HG02642 (cell line): ENCODE measurements at regions not wholly inside any gene's neighbourhood (a gene's known extent, or its start where the extent isn't known, plus 50 kb on each side); places are given as distances from the start of the nearest gene placed in this dataset.
"Not testable (repeated sequence)": the region's sequence is repeated elsewhere in the genome, so short reads cannot be mapped to it uniquely, and the experiment has no call there.

Source experiments
- ATAC-seq: cut with Tn5 transposase; IDR thresholded peaks from one replicate; pipeline ENCODE4 v1.9.1; 2021; ENCODE audit warnings: mild to moderate bottlenecking; ENCODE audit not compliant: unreplicated experiment, poor library complexity

DNA sequence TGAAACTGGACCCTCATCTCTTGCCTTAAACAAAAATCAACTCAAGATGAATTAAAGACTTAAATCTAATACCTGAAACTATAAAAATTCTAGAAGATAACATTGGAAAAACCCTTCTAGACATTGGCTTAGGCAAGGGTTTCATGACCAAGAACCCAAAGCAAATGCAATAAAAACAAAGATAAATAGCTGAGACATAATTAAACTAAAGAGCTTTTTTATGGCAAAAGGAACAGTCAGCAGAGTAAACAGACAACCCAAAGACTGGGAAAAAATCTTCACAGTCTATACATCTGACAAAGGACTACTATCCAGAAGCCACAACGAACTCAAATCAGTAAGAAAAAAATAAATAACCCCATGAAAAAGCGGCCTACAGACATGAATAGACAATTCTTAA lies 446.9 kb upstream of the TRPC7 start:
- not testable (repeated sequence) for ATAC-seq

DNA sequence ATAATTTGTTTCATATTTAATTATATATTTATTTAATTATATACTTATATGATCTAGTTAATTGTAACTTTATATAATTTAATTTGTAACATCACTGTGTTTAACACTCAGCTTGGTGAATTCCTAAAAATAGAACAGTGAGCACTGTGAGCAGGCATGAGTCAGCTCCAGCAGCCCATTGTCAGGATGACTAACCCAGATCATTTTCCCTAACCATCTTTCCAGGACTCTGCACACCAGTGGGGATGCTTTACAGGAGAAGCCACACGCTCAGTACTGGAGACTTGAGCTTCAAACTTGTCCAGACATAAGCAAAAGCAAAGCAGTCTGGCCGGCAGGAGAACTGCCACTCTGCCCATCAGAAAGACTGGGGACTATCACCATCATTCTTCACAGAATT lies 446.2 kb upstream of the TRPC7 start:
- no peak for ATAC-seq

DNA sequence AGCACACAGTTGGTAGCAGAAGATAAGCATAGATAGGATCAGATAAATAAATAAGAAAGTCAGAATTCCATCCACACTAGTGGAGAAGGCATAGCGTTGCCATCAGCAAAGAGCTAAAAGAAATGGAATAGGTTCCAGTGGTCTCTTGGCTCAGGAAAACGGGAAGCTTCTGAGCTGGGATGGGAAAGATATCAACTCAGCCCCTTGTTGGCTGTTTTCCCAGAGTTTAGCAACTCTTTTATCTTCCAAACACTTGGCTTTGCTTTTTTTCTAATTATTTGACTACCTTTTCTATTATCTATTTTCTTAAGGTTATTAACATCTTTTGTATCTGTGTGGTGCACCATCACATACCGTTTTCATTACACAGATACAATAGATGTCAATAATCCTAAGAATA lies 445.7 kb upstream of the TRPC7 start:
- ATAC-seq: no peak

DNA sequence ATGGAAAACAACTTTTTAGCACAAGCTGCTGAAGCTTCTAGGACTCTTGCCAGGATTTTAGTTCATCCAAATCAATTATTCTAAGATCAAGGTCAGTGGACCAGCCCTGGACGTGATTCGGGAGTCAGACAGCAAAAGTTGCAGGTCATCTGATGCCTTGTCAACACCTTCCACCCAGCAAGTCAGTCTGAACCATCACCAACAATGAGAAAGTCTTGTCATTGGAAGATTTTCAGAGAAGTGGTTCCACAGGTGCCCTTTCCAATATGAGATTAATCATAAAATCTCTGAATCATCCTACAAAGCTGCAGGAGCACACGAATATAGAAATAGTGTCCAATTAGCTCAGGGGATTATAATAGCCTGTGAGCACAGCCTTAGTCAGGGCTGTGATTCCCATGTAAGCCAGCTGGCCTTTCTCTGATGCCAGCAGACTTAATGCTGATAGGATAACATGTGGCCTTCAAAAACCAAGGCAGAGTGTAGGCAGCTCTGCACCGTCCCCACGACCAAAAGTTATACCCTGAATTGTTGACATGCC lies 445.0 kb upstream of the TRPC7 start:
- no peak for ATAC-seq

DNA sequence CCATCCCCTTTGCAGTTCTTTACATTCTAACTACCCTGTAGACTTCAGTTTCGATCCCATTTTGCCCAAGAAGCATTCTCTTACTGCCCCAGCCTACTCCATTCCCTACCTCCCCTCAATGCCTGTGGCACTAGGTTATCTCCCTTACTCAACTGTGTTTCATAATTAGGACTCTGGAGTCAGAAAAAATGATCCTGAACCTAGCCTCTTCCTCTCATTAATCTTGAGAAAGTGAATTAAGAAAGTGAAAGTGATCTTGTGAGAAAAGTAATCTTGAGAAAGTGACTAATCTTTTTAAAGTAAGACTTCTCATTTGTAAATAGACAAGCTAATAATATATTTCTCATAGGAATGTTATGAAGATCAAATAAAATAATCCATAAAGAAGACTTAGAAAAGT lies 444.0 kb upstream of the TRPC7 start:
- no peak for ATAC-seq

DNA sequence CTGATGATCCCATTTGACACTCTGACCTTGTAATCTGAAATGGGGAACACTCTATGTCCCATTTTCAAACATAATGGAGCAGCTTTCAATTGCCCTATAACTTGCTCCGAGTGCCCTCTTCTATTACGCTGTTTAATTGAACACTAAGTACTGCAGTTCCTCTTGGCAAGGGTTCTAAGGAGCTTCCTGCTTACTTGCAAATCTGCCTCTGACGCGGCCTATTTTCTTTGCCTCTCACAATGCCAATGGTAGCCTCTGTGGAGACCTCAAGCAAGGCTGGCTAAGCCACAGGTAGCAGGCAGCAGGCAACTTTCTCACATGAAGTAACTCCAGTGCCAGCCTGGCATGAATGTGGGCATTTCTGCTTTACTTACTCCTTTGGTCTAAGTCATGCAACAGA lies 443.4 kb upstream of the TRPC7 start:
- no peak for ATAC-seq

DNA sequence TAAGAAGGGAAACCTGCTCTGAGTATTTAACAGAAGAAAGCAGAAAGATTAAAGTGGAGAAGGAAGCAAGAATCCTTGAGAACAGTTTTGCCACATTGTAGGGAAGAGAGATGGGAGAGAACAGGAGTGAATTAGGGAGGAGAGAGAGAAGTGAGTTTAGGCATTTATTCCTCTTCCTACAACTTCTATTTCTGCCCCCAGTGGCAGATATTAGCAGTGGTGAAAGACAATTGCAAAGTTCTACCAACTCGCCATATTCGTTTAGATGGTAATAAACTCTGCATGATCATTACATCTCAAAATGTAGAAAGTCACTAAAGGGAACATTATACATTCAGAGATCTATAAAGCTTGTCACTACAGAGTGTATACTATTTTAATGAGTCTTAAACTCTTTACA lies 440.1 kb upstream of the TRPC7 start:
- ATAC-seq: no peak

DNA sequence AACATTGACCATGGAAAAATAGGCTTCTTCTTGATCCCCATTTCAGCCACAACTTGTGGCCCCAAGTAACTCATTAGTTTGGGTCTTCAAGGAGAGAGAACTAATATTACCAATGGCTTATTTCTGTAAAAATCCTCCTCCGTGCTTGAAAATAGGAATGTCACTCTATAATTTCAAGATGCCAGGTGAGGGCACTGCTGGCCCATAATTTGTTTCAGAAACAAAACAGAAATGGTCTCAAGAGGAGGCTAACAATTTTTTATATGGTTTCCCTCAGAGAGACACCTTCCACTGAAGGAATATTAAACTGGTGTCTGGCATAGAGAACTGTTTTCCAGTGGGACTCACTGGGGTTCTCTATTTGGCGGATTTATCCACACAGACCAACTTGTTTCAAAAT lies 437.0 kb upstream of the TRPC7 start:
- ATAC-seq: no peak

DNA sequence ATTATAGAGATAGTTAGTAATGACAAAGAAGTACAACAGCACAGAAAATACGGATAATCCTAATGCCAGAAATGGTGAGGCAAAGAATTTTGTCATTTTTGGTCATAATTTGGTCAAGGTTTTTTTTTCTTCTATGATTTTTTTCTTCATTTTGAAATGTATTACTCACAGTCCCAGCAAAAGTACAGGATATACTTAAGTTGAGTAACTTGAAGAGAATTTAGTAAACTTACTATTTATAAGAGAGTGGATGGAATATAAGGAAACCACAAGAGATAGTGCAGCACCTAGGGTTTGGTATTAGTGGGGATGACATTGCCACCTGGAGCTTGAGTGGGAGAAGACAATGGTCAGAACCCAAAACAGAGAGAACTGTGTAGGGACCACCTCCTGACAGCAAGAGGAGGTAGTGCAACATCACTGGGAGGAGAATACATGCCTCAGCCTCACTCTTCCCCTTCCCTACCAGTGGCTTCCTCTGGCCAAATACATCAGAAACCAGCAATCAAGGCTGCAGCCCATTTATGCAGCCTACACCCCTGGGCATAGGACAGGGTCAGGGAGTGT lies 434.5 kb upstream of the TRPC7 start:
- no peak for ATAC-seq

DNA sequence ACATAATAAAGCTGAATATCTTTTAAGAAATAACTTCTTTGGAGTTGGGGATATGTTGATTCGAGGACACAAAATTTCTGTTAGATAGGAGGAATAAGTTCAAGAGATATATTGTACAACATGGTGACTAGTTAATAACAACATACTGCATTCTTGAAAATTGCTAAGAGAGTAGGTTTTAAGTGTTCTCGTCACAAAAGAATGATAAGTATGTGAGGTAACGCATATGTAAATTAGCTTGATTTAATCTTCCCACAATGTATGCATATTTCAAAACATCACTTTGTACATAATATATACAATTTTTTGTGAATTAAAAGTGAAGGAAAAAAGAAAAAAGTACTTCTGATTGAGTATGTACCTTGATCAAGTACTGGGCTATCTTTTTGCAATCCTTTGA lies 428.0 kb upstream of the TRPC7 start:
- ATAC-seq: no peak

DNA sequence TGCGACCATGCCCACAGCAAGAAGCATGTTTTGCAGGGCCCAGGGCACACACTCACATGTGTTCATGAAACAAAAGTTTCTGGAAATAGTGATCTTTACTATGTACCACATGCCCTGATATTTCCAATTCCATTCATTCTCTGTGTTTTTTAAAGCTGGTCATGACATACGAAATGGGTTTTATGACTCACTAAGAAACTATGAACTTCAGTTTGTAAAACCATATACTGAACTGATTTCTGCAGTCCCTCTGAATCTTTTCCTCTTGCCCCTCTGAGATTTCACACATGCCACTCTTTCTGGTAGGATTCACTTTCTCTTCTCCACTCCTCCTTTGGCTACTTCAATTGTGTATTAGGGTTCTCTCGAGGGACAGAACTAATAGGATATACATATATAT lies 416.1 kb upstream of the TRPC7 start:
- ATAC-seq: no peak

DNA sequence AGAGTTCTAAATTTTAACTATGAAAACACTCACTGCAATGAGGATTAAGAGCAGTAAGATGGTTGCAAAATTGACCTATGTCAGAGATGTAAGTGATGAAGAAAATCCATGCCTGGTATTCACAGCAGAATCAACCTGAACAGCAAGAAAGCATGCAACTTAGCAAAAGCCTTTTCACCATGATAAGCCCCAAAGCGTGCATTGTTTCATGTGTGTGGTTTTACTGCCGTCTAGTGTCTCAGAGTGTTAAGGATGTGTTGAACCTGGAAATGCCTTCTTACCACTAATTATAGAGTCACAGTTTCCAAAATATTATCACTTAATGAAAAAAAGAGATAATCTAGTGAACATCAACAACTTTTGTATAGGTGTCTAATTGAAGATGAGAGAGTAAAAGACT lies 415.2 kb upstream of the TRPC7 start:
- ATAC-seq: no peak

DNA sequence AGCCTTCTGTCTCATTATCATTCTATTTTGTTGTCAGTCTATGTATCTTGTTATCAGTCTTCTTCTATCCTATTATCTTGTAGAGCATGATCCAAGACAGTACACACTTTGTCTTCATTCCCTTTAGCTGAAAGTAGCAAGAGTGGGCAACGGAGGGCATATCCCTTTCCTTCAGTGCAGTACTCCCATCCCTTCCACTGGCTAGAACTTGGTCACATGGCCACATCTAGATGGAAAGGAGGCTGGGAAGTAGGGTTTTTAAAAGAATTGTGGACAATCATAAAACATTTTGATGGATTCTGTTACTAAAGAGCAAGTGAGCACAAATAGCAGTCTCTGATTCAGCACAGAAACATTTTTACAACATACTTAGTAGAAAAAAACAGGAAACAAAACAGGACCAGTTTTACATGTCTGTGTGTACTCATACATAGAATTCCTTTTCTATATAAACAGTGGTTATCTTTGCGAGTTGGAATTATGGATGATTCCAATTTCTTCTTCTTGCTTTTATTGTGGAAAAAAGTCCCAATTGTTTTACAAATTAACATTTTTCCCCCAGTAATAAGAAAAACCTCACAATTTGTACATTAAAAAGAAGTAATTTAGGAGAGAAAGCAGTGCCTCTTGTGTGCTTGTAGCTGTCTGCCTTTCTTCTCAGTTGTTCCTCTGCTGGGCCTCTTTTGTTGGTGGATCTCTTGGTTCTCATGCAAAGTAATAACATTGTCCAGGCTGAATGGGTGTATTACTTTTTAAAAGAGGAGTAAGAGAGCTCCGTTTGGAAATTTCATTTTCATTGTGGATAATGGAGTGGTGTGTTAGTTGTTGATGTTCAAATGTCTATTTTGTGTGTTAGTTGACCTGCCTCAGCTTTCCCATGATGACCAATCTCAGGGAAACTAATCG lies 410.9 kb upstream of the TRPC7 start:
- ATAC-seq: no peak

DNA sequence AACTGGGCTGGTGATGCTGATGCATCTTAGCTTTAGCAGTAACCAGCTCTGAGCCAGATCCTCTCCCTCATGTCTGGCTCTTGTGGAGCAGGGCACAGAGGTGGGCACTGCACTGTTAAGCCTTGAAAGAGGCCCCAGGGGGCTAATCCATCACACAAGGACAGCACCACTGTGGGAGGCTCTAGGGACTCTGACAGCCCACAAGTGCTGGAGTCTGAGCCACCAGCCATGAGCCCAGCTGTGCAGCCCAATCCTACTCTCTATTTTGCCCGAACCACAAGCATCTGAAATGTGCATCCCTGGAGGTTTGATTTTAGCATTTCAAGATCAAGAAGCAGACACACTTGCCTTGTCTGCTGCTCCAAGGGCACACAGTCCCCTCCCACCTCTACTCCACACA lies 407.1 kb upstream of the TRPC7 start:
- ATAC-seq: no peak

DNA sequence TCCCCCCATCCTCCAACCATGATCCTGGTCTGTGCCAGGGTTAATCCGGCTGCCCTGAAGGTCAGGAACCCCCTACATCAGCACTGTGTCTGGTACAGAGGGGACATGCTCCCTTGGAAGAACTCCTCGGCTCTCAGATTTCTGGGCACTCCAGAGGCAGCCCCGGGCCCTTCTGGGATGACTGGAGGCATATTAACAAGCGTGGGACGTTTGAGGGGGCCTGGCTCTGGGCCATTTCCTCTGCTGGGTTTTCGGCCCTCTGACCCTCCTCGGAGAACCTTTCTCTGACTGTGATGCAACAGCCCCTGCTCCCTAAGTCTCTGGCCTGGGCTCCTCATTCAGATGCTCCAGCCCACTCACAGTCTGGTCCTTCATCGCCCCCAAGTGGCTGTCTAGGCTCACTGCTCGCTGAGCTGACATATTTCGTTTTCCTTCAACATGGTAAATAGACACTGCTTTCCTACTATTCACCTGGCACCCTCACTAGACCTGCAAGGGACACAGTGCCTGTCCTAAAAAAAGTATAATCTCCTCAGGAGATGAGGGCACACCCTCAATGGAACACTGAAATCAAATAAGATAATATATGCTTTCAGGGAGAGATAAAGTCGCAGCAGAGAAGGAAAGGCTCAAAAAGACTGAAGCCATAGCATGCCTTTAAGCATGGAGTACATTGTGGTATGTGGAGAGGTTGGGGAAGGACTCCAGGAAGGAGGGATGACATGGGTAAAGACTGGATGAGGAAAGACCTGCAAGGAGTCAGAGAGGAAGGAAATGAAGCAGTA lies 404.7 kb upstream of the TRPC7 start:
- ATAC-seq: peak; percentile 85

DNA sequence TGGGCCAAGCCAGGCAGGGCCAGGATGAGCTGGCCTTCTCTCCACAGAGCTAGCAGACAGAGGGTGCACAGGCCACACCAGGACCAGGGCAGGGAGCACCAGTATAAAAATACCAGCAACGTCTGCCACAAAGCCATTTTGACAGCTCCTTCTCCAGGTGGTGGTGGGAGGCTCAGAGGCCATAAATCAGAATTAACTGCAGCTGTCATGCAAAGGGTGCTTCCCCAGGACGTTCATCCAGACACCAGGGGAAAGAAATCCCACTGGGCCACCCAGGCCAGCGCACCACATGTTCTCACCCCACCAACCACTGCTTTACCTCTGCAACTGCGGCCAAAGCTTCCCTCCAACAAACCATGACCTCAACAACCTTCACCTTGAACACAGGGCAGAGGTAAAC lies 403.7 kb upstream of the TRPC7 start:
- no peak for ATAC-seq

DNA sequence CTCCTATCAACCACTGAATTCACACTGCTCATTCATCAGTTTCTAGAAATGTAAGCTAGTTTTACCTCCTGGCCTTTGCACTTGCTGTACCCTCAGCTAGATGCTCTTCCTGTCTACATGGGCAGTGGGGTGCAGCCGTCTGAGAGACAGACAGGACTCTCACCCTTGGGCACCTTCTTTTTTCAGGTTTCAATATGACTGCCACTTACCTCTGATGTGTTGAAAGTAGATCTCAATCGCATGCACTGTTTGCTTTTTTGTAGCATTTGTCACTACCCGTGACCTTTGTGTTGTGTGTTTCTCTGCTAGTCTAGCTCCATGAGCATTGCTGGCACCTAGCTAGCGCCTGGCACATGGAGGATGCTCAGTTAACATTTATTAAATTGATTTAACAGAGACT lies 403.1 kb upstream of the TRPC7 start:
- ATAC-seq: no peak

DNA sequence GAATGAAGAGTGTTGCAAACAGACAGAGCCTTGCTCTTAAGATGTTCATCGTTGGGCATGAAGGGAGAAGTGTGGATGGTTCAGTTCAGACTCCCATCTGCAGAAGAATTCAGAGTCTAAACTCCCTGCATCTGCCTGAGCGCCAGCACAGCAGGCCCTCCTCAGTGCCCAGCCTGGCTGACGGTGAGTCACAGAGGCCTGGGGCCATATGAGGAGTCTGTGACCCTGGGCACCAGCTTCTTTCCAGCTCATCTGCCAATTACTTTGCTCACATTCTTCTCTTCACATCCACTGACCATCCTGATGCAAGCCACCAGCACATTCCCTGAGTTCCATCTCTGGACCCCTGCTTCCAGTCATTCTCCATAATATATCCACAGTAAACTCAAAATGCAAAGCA lies 401.1 kb upstream of the TRPC7 start:
- no peak for ATAC-seq

DNA sequence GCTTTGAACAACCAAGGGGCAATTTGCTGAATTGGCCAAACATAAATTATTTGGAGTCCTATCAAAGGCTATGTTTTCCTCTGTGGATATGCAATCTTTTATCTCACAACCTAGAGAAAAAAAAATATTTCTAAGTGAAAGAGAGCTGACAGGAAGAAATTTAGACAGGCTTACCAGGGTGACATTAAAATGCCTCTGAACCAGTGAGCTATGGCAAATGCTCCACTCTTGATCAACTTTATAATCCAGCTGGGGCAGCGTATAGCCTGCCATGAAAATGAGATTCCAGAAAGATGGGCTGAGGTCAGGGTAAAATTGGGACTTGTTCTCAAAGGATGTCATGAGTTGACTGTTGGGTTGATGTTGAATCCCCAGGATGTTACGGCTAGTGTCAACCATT lies 399.3 kb upstream of the TRPC7 start:
- no peak for ATAC-seq

DNA sequence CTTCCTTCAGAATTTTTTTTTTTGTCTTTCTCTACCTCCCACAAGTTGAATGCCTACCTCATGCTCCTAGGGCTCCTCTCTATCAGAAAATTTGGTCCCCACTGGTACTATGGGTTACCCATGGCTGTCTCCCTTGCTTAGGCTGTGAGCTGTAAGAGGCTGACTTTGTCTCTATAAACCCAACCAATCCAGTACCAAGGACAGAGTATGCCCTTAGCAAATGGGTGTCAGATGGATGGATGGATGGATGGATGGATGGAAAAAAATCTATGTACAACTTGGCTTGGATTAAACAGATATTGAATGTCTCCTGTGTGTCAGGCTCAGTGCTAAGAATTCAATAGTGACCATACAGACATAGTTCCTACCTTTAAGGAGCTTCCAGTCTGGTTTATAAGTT lies 398.2 kb upstream of the TRPC7 start:
- no peak for ATAC-seq

DNA sequence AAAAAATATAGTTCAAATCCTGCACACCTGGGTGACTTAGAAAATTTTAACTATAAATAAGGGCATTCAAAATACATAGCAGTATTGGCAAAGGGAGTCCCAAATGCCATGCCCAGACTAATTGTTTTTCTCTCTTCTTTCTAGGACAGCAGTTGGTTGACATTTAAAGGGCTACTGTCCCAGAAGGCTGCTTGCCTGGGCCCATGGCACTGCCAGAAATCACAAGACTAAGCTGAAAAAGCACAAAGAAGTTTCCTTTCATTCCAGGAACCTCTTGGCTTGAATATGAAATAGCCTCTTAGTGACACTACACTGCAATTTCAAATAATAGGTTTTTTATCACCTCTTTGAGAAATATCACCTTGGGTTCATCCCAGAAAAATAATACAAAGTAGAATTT lies 388.9 kb upstream of the TRPC7 start:
- ATAC-seq: no peak
